Brain pericyte (primary cell): ENCODE measurements at regions not wholly inside any gene's neighbourhood (a gene's known extent, or its start where the extent isn't known, plus 50 kb on each side); places are given as distances from the start of the nearest gene placed in this dataset.

Source experiments
- DNase-seq: peaks from one replicate; pipeline ENCODE4 v3.0.0-alpha.2; 2012; ENCODE audit warnings: low read depth, low spot score

GRCh38 chr12:24759155-24759554 lies 189.7 kb downstream of the BCAT1 start:
- no peak for DNase-seq

- no peak for DNase-seq
These were observed 192.3 kb downstream of the BCAT1 start for GRCh38 chr12:24756479-24757024.

DNA sequence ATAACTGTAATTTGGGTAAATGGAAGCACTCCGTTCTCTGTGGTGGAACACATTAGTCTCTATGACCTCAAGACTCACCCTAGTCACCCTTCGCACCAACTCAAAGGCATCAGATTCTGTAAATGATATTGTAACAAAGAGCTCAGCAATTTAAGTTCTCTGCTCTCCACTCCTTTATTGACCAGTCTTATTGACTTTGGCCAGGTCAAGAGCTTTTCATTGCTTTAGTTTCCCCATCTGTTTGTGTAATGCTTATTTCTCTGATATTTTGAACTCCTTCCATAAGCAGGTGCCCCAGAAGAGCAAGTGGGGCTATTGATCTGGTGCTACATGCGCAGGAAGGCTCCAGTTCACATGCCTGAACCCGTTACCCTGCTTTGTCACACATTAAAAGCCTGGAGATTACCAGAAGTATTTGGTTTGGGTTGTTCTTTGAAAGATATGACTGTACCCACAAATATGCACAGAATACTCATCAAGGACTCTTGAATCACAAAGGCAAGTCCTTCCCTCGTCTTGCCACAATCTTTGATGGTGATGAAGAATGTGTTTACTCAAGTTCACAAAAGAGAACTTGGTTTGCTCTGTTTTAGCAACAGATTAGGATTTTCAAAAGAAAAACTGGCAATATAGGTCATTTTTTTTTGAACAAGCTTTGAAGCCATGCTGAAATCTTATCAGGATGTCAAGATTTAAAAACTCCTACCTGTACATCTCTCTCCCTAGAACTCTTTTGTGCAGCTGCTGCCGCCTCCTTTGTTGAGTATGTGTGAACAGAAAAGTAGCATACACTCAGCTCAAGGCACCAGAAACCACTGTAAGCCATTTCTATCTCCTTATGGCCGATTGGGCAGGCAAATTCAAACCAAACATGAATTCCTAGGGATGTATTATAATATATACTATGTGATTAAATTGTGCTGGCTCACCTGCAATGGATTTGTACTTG lies 193.9 kb downstream of the BCAT1 start:
- DNase-seq: no peak

- DNase-seq: no peak
These were observed 196.0 kb downstream of the BCAT1 start for GRCh38 chr12:24752763-24753462.

- DNase-seq: no peak
These were observed 197.7 kb downstream of the BCAT1 start for GRCh38 chr12:24751181-24751580.

GRCh38 chr12:24750263-24750662 lies 198.6 kb downstream of the BCAT1 start:
- DNase-seq: no peak

DNA sequence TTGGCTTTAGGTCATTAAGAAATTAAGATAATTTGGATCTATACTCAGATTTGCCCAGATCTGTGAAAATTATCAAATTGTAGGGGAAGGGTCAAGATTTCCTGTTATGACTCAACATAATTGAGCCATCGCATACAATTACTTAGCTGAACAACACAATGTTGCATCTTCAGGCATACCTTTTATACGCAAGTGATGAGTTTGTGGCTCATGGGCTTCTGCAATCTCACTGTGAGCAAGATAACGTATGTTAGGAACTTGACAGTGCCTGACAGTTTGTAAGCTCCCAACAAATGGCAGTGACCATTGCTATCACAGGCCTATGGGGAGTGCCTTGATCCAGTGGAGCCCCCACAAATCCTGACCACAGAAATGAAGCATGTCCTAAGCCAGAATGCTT lies 199.7 kb downstream of the BCAT1 start:
- DNase-seq: no peak

GRCh38 chr12:24748326-24748725 lies 200.6 kb downstream of the BCAT1 start:
- no peak for DNase-seq

DNA sequence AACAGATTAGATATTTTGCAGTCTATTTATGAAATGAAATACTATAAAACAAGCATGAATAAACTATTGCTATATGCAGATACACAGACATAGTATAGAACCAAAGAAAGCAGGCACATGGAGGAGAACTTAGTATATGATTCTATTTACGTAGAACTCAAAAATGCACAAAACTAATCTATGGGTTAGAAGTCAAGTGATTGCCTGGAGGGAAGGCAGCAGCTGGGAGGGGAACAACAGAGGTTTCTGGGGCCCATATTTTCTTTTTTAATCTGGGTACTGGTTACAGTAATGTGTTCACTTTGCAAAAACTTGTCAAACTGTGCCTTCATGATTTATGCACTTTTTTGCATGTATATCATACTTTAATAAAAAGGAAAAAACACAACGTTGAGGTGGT lies 202.0 kb downstream of the BCAT1 start:
- DNase-seq: no peak

- no peak for DNase-seq
These were observed 202.8 kb downstream of the BCAT1 start for GRCh38 chr12:24746006-24746671.

- no peak for DNase-seq
These were observed 204.7 kb downstream of the BCAT1 start for GRCh38 chr12:24743941-24744793.

DNA sequence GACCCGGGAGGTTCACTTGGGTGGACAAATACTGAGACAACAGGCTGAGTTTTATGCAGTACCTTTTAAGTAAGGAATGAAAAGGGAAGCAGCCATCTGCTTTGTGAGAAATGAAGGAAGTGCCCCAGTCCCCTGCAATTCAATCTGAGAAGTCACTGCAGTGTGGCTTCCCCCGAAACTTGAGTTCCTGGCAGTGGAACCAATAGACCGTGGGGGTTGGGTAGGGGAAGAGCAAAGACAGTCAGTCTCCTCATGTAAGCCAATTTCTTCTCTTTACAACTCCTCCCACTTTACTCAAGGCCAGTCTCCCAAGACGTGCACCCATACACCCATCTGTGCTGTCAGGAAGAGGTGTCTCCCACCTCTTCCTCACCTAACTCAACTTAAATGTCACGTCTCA lies 206.5 kb downstream of the BCAT1 start:
- no peak for DNase-seq

DNA sequence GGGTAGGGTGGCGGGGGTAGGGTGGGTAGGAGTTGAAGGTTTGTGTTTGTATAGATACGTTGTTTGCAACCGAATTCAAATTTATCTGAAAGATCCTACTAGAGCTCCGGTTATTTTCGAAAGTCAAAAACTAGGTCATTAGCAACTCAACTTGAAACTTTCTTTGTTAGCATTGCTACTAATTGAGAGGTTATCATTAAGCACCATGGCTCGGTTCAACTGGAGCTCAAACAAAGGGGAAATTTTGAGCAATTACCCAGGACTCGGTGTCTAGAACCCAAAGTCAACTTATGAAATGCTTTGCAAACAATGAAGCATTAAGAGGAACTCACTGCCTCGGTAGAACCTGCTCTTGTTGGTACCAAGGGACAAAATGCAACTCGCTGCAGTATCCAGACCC lies 207.7 kb downstream of the BCAT1 start:
- no peak for DNase-seq

- DNase-seq: no peak
These were observed 209.7 kb downstream of the BCAT1 start for GRCh38 chr12:24739106-24739779.

DNA sequence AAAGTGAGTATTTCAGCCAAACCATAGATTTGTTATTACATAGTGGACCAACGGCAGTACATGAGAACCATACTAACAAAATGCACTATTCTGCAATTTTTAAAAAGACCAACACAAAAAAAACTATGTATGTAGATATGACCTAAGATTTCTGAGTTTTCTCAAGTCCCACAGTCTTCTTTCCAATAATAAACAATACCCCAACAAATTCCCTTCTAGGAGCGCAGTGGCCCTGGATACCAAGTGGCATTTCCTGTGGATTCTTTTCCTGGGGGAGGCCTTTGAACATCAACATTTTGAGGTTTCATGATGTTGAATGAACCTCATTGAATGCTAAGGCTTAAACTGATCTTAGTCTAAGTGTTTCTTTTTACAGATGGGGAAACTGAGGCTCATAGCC lies 210.5 kb downstream of the BCAT1 start:
- no peak for DNase-seq

DNA sequence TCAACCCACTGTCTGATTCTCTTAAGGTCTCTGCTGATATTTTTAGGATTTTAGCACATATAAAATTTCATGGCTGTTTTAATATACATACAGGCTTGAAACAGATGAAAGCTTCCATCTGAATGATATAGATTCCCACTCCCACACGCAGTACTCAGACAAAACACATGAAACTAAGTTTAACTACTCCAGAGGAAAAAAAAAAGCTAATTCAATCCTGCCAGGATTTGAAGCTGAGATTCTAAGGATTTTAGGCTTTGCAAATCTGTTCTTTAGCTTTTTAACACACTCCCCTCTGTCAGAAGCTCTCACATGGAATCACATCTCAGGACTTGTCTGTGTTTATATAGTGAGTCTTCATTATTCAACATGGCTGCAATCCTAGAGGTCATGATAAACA lies 217.3 kb downstream of the BCAT1 start:
- DNase-seq: no peak

DNA sequence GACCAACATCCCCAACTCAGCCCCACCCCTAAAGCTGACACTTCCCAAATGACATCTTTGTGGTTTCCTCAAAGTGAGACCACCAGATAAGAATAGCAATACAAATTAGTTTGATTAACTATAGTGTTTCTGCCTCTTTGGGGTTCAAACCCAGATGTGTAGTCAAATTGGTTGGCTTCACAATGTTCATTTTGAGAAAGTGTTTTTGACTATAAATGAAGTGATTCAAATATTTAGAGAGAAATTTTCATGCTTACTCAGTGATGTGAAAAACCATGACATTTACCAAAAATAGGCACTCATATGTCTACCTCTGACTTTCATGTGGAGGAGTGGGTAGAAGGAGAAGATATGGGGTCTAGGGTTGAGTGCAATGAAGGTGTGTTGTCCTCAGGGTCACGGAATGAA lies 218.4 kb downstream of the BCAT1 start:
- no peak for DNase-seq

GRCh38 chr12:24728826-24729225 lies 220.1 kb downstream of the BCAT1 start:
- no peak for DNase-seq

- DNase-seq: no peak
These were observed 220.5 kb downstream of the BCAT1 start for GRCh38 chr12:24728366-24728765.

- no peak for DNase-seq
These were observed 223.3 kb downstream of the BCAT1 start for GRCh38 chr12:24725616-24726015.

DNA sequence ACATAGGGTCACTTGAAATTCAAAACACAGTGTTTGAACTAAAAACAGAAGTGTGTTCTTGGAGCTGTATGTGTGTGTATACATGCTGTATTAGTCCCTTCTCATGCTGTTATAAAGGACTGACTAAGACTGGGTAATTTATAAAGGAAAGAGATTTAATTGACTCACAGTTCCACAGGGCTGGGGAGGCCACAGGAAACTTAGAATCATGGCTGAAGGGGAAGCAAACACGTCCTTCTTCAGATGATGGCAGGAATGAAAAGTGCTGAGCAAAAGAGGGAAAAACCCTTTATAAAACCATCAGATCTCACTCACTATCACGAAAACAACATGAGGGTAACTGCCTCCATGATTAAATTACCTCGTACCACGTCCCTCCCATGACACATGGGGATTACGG lies 224.1 kb downstream of the BCAT1 start:
- DNase-seq: no peak
